ENCODE measurements at regions not wholly inside any gene's neighbourhood (a gene's known extent, or its start where the extent isn't known, plus 50 kb on each side); places are given as distances from the start of the nearest gene placed in this dataset.

- DNase-seq (ENCODE audit: low spot score) = no peak
Observed at GRCh38 chr11:29306527-29306926, 710.3 kb downstream of the KCNA4 start.

DNA sequence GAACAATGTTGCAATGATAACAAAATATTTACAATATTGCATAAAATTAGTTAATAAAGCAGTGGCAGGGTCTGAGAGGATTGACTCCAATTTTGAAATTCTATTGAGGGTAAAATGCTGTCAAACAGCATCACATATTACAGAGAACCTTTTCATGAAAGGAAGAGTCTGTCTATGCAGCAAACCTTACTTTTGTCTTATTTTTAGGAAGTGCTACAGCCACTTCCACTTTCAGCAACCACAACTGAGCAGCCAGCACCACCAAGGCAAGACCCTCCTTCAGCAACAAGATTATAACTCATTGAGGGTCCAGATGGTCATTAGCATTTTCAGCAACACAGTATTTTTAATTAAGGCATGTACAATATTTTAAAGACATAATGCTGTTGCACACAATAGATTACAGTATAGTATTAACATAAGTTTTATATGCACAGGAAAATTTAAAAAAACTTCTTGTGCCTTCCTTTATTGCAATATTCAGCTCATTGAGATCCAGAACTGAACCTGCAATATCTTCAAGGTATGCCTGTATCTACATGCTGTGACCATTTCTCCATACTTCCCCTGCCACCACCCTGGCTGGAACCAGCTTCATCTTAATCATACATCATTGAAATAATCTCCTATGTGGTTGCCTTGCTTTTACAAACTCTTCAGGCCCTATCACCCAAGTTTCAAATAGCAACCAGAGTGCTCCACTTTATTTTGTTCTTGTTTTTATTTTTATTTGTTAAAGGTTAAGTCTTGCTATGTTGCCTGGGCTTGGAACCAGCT is 711.2 kb downstream of the KCNA4 start:
- DNase-seq (ENCODE audit: low spot score) = no peak

DNA sequence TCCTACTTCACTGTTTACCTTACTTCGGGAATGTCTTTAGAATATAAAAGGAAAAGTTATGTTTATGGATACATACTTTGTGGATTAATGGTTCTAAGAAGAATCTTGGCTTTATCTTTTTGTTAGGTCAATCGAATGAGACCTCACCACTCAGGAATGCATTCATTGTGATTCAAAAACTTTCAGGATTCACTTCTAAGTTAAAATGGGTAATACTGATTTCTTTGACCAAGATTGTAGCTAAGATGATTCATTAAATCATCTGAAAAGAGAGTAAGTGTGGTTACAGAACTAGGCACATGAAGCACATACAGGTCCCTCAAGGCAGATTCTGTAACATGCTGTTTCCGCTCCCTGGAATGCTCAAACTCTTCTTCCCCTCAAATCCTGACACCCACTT is 716.4 kb downstream of the KCNA4 start:
- DNase-seq (ENCODE audit: low spot score) = no peak

- no peak for DNase-seq (ENCODE audit: low spot score)
Observed at GRCh38 chr11:29296680-29297079, 720.1 kb downstream of the KCNA4 start.

- DNase-seq (ENCODE audit: low spot score) = no peak
Observed at GRCh38 chr11:29293825-29294224, 723.0 kb downstream of the KCNA4 start.

DNA sequence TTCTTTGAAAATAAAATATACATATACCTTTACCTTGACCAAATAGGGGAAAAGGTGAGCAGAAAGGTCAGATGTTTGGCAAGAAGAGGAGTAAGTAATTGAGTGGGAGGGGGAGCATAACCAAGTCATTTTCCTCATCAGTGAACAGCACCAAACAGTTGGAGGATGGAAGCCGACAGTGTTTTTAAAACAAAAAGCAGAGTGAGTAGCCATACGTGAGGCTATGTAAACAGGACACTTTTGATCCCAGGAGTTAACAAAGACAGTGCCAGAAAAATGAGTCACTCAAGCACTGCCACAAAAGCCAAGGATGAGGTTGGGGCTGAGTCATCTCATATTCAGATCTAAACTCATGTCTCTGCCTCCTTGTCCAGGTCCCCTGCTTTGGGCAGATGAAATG is 734.7 kb downstream of the KCNA4 start:
- no peak for DNase-seq (ENCODE audit: low spot score)

DNA sequence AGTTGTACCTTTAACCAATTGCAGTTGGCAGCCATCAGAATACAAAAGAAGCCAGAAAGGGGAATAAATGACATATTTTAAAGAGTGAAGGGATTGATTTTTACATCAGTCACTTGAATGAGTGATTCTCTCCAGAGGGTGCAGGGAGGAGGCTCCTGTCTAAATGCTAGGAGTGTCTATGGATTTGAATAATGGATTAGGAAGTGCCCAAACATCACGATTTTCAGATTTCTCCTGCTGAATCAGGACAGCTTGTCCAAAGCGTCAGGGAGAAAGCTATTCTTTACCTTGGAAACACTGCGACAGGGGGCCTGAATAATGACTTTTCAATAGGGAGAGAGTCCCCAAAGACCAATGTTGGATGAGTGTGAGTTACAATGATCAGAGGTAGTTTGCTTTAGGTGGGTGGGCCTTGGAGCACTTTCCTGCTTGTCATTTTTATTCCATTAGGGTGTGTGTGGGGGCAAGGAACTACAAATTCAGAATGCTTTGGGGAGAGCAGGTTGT is 735.5 kb downstream of the KCNA4 start:
- DNase-seq (ENCODE audit: low spot score) = no peak

DNA sequence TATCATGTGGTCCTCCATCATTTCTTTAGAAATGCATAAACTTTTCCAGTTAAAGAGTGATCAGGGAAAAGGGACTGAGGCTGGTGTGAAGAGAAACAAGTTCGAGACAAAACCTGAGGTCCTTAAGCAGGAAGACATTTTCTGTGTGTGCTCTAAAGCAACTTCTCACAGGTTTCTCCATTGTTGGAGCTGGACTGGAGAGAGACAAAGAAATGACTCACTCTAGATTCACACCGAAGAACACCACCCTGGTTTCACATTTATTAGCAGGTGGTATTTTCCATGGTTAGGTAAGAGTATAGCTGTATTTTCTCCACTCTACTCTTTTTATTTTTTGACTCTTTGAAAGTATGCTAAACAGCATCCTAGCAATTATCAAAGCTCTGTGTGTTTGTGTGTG is 736.4 kb downstream of the KCNA4 start:
- no peak for DNase-seq (ENCODE audit: low spot score)

DNA sequence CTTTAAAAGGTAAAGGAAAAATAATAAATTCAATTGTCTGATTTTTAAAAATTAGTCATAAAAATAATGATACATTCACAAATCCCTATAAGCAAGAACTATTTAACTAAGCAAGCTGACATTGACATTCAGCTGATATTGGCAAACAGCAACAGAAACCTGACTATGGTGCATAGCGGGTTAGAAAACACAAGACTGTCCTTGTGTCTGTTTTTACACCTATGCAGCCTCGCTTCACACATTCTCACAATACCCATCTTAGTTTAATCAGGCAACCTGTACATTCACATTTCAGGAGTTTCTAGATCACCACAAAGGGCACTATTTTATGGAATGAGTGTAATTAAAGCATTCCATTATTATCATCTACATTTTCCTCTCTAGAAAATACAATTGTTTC is 737.1 kb downstream of the KCNA4 start:
- no peak for DNase-seq (ENCODE audit: low spot score)

- no peak for DNase-seq (ENCODE audit: low spot score)
Observed at GRCh38 chr11:29272019-29272654, 744.7 kb downstream of the KCNA4 start.

DNA sequence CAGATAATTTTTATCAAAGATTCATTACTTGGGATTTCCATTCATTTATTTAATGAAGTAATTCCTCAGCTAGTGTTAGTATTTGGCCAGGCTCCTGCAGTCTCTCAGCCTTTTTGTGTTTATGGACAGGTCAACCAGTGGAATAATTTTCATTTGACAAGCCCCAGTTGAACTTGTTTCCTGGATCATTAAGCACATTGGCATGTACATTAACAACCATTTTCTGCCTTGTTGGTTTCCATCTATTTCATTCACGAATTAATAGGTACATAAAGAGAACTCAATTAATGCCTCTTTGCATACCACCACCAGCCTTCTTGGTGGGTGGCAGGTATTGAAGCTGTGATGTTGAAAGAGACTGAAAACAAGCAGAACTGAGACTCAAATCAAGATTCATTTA is 745.2 kb downstream of the KCNA4 start:
- no peak for DNase-seq (ENCODE audit: low spot score)

- DNase-seq (ENCODE audit: low spot score) = no peak
Observed at GRCh38 chr11:29268733-29269132, 748.1 kb downstream of the KCNA4 start.

- no peak for DNase-seq (ENCODE audit: low spot score)
Observed at GRCh38 chr11:29265792-29266191, 751.0 kb downstream of the KCNA4 start.

DNA sequence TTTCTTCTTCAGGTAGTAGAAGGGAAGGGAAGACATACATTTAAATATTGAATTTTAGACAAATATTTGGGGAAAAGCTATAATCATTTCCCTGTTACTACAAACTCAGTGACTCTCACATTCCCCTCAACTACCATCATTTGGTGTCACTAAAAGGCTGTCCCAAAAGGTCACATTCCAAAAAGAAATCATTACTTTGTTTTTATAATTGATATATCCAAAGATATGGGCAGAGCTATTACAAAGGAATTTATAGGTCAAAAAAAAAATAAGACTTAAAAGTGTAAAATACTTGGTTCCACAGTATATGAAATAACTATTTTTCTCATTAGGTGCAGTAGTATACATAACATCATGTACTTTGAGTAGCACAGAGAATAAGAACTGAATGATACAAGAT is 751.4 kb downstream of the KCNA4 start:
- no peak for DNase-seq (ENCODE audit: low spot score)

DNA sequence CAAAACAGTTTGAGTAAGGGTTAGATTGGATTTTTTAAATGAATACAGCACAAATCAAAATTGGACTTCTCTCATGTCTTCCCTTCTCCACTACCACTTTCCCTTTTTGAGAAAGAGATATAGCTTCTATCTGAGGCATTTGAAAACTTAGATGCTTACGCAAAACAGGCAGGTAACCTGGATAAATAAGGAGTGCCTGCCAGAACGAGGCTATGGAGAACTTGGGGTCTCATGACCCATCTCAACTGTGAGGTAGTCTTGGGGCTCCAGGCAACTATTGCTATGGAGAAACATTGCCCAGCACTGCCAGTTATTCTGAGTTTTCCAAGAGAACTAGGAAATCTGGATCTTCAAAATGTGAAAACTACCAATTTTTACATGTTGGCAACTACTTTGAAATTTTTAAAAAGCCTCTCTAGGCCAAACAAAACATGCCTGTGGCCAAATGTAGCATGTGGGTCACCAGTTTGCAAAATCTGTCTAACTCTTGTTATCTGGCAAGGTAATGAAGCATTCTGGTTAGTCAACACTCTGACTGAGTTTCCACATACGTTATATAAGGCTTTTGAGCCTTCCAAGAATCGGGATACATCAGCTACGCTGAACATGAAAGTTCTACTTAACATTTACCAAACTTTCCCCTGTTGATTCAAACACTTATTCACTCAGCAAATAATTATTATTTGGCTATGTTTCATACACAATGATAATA is 752.7 kb downstream of the KCNA4 start:
- DNase-seq (ENCODE audit: low spot score) = no peak

DNA sequence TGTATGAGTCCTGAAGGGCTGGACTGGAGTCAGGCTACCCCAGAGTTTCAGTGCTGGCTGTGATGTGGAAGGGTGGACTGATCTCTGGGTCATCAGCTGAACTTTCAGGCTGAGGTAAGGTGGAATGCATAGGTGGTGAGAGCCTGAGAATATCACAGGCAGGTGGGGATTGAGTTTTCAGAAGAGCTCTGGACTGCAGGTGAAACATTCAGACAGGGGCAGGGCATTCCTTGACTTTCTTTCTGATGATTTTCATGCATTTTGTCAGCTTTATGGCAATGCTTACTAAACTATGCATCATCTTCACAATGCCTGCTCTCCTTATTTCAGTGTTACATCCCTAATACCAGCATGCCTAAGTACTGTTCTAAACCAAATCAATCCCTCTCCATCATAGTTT is 755.0 kb downstream of the KCNA4 start:
- DNase-seq (ENCODE audit: low spot score) = no peak

GRCh38 chr11:29260939-29261705 is 755.7 kb downstream of the KCNA4 start:
- no peak for DNase-seq (ENCODE audit: low spot score)

DNA sequence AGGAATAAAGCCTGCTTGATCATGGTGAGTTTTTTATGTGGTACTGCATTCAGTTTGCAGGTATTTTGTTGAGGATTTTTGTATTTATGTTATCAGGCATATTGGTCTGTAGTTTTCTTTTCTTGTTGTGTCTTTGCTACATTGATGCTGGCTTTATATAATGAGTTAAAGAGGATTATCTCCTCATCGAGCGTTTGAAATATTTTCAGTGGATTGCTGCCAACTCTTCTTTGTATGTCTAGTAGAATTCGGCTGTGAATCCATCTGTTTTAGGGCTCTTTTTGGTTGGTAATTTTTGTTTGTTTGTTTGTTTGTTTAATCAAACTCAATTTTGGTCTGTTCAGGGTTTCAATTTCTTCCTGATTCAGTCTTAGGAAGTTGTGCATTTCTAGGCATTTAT is 758.4 kb downstream of the KCNA4 start:
- no peak for DNase-seq (ENCODE audit: low spot score)

GRCh38 chr11:29256580-29256979 is 760.2 kb downstream of the KCNA4 start:
- no peak for DNase-seq (ENCODE audit: low spot score)

GRCh38 chr11:29255401-29255800 is 761.4 kb downstream of the KCNA4 start:
- DNase-seq (ENCODE audit: low spot score) = no peak

DNA sequence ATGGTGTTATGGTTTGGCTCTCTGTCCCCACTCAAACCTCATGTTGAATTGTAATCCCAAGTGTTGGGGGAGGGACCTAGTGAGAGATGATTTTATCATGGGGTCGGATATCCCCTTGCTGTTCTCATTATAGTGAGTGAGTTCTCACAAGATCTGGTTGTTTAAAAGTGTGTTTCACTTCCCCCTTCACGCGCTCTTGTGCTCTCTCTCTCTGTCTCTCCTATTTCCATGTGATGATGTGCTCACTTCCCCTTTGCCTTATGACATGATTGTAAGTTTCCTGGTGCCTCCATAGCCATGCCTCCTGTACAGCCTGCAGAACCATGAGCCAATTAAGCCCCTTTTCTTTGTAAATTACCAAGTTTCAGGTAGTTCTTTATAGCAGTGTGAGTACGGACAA is 765.1 kb downstream of the KCNA4 start:
- DNase-seq (ENCODE audit: low spot score) = no peak

DNA sequence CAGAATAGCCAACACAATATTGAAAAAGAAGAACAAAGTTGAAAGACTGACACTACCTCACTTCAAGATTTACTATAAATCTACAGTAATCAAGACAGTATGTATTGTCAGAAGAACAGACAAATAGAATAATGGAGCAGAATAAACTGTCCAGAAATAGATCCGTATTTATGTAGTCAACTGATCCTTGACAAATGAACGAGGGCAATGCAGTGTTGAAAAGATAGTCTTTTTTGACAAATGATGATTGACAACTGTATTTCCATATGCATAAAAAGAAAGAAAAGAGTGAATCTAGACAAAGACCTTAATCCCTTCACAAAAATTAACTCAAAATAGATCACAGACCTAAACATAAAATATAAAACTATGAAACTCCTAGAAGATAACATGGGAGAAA is 767.1 kb downstream of the KCNA4 start:
- DNase-seq (ENCODE audit: low spot score) = no peak
